Body of pancreas (tissue), 4 donors: ENCODE measurements at regions not wholly inside any gene's neighbourhood (a gene's known extent, or its start where the extent isn't known, plus 50 kb on each side); places are given as distances from the start of the nearest gene placed in this dataset.

Source experiments
- ATAC-seq: fragments of 150-250 bp; one replicate; pipeline ENCODE4 v1.9.1; 2016
- DNase-seq, 4 donors: peaks; one replicate each; pipeline ENCODE4 v3.0.0-alpha.2; 2019
- H3K27ac ChIP-seq, 4 donors: fragments of 200-600 bp; sonication (generic); 1 replicate in 3 of 4; 2 replicates in 1 of 4; pipeline versions ENCODE4 v1.5.1 to v1.6.1; 2016 to 2019; ENCODE audit warnings: mild to moderate bottlenecking in 1 of 4, mixed read lengths in 1 of 4, moderate library complexity in 1 of 4
- H3K27me3 ChIP-seq, 2 donors: fragments of 200-600 bp; sonication (generic); one replicate each; pipeline ENCODE4 v1.6.0; 2016; ENCODE audit warnings: mild to moderate bottlenecking in 1 of 2
- H3K36me3 ChIP-seq, 2 donors: fragments of 200-600 bp; sonication (generic); replicated peaks in 1 of 2; 2 replicates each; pipeline ENCODE4 v1.5.1; 2016; ENCODE audit warnings: low read depth in 2 of 2; ENCODE audit not compliant: insufficient read depth in 1 of 2
- H3K4me1 ChIP-seq: fragments of 200-600 bp; sonication (generic); one replicate; pipeline ENCODE4 v1.6.0; 2016
- H3K4me3 ChIP-seq, 2 donors: fragments of 200-600 bp; sonication (generic); 1 replicate in 1 of 2; 2 replicates in 1 of 2; pipeline ENCODE4 v1.5.1; 2016 to 2019
- H3K9me3 ChIP-seq, 3 donors: fragments of 200-600 bp; sonication (generic); 1 replicate in 2 of 3; 2 replicates in 1 of 3; pipeline ENCODE4 v1.5.1; 2016
- POLR2A ChIP-seq, 3 donors: fragments of 450-650 bp; IDR thresholded peaks; one replicate each; pipeline ENCODE4 v1.6.1; 2016; ENCODE audit warnings: antibody characterized with exemption in 3 of 3, mild to moderate bottlenecking in 2 of 3
- WGBS, 2 donors: methylation state at CpG; one replicate each; pipeline ENCODE4 v1.1.5; 2017; 5-methylcytosine and 5-hydroxymethylcytosine counted together
- intact Hi-C: fragments of 100-400 bp; cut with DNase I; formaldehyde crosslinking; loops from one replicate; pipeline ENCODE4 v1.15.1; 2023
- TF ChIP-seq, protein P1 (sequence below), 7 experiments: fragments of 450-650 bp in 4 of 7; fragments of 200-600 bp in 3 of 7; sonication (generic) in 3 of 7; IDR thresholded peaks; one replicate each; pipeline ENCODE4 v1.5.1; 2016 to 2019; ENCODE audit warnings: antibody characterized with exemption in 7 of 7

- no peak for ATAC-seq
Measured at GRCh38 chr16:17945080-17945601, 391.4 kb downstream of the NPIPA8 start.

GRCh38 chr16:17944345-17944744, 392.2 kb downstream of the NPIPA8 start:
- H3K27ac ChIP-seq, result no peak overlapping the region
- H3K9me3 ChIP-seq, result no peaks in the 10 kb centered on the region
- 84 to 92% methylated on average over 2 of the region's 2 CpGs for WGBS, 2 donors
- intact Hi-C loops, result no loop called here
- H3K27me3 ChIP-seq, result no peaks in the 10 kb centered on the region
- no peak for DNase-seq
- TF ChIP-seq, protein P1, sequence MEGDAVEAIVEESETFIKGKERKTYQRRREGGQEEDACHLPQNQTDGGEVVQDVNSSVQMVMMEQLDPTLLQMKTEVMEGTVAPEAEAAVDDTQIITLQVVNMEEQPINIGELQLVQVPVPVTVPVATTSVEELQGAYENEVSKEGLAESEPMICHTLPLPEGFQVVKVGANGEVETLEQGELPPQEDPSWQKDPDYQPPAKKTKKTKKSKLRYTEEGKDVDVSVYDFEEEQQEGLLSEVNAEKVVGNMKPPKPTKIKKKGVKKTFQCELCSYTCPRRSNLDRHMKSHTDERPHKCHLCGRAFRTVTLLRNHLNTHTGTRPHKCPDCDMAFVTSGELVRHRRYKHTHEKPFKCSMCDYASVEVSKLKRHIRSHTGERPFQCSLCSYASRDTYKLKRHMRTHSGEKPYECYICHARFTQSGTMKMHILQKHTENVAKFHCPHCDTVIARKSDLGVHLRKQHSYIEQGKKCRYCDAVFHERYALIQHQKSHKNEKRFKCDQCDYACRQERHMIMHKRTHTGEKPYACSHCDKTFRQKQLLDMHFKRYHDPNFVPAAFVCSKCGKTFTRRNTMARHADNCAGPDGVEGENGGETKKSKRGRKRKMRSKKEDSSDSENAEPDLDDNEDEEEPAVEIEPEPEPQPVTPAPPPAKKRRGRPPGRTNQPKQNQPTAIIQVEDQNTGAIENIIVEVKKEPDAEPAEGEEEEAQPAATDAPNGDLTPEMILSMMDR (IDR thresholded peaks at IDR 0.05), result no peak
- no peak for TF ChIP-seq POLR2A (IDR thresholded peaks at IDR 0.05)
- no peaks in the 10 kb centered on the region for H3K36me3 ChIP-seq
- H3K4me3 ChIP-seq, result no peak overlapping the region
- H3K4me1 ChIP-seq, result no peaks in the 10 kb centered on the region
- ATAC-seq, result no peak

More at GRCh38 chr16:17945080-17945601, 391.4 kb downstream of the NPIPA8 start:
- H3K9me3 ChIP-seq, result no peaks in the 10 kb centered on the region
- no peaks in the 10 kb centered on the region for H3K36me3 ChIP-seq
- H3K4me1 ChIP-seq, result no peaks in the 10 kb centered on the region
- no peak overlapping the region for H3K27ac ChIP-seq
- no peak overlapping the region for H3K4me3 ChIP-seq
- TF ChIP-seq, protein P1 (IDR thresholded peaks at IDR 0.05), result no peak
- no peak for TF ChIP-seq POLR2A (IDR thresholded peaks at IDR 0.05)
- H3K27me3 ChIP-seq, result no peaks in the 10 kb centered on the region
- 65 to 69% methylated on average over 5 of the region's 5 CpGs for WGBS, 2 donors
- DNase-seq, result no peak
- intact Hi-C loops, result no loop called here

DNA sequence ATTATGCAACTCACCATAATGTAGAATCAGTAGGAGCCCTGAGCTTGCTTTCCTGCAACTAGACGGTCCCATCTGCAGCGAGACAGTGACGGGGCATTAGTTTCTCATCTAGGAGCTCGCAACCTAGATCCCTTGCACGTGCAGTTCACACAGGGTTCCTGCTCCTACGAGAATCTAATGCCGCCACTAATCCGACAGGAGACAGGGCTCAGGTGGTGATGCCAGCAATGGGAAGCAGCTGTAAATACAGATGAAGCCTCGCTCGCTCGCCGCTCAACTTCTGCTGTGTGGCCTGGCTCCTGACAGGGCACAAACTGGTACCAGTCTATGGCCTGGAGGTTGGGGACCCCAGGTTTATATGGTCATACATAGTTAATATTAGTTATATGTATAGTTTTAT, 394.5 kb downstream of the NPIPA8 start:
- no peaks in the 10 kb centered on the region for H3K9me3 ChIP-seq
- H3K27me3 ChIP-seq, result no peaks in the 10 kb centered on the region
- H3K36me3 ChIP-seq, result no peaks in the 10 kb centered on the region
- H3K4me1 ChIP-seq, result no peaks in the 10 kb centered on the region
- ATAC-seq (no peak), DNase-seq (no peak)
- no peak overlapping the region for H3K27ac ChIP-seq
- intact Hi-C loops, result no loop called here
- H3K4me3 ChIP-seq, result no peak overlapping the region
- WGBS, 2 donors, result 74 to 80% methylated on average over 11 to 12 of the region's 12 CpGs
- TF ChIP-seq, protein P1 (IDR thresholded peaks at IDR 0.05), result no peak
- TF ChIP-seq POLR2A (IDR thresholded peaks at IDR 0.05), result no peak

DNA sequence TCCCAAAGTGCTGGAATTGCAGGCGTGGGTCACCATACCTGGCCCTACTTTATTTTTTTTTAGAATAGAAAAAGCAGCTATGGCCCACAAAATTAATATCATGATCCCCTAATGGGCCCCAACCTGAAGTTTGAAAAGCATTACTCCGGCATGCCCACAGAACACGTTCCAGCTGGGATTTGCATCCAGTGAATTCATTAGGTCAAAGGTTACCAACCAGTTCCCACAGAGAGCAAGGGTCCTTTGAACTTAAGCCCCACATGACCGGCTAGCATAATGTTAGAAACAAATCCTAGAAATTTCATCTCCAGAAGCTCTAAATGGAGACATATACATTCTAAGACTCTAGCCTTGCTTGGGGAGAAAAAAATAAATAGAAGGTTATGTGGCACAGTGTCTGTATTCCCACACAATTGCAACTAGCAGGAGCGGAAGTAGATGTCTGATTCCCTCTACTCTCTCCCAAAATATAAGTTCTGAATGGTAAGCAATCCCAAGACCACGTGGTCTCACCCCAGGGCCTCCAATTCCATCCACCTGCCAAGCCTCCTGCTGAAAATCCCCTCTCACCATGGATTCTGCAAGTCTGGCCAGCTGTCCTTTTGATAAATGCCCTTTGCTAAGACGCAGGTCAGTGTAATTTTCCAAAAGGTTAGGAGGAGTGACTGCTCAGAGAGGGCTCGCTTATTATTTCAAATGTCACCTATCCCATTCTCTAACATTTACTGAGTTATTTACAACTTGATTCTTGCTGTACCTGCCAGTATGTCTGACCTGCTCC, 395.8 kb downstream of the NPIPA8 start:
- 39% methylated on average over 8 of the region's 8 CpGs for WGBS, 2 donors
- Histone ChIP-seq H3K27me3 (no peaks in the 10 kb centered on the region), H3K4me3 (no peak overlapping the region), H3K27ac (no peak overlapping the region), H3K4me1 (no peaks in the 10 kb centered on the region), H3K9me3 (no peaks in the 10 kb centered on the region), H3K36me3 (no peaks in the 10 kb centered on the region)
- intact Hi-C loops, result no loop called here
- ATAC-seq (no peak), DNase-seq (no peak)
- no peak for TF ChIP-seq POLR2A (IDR thresholded peaks at IDR 0.05)
- TF ChIP-seq, protein P1 (IDR thresholded peaks at IDR 0.05), result no peak

DNA sequence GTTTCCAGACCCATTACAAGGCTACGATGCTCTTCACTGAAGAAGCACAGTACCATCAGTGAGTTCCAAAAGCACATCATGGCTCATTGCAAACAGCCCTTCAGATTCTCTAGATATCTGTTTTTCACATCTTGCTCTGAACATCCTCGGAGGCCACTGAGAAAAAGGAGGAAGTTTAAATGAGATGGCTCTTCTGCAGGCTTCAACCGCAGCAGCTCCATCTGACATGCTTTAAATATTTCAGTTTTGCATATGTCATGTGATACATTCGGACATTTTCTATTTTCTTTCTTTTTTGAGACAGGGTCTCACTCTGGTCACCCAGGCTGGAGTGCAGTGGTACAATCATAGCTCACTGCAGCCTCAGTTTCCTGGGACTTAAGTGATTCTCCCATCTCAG, 396.8 kb downstream of the NPIPA8 start:
- H3K36me3 ChIP-seq, result no peaks in the 10 kb centered on the region
- DNase-seq (no peak), ATAC-seq (no peak)
- TF ChIP-seq, protein P1 (IDR thresholded peaks at IDR 0.05), result no peak
- TF ChIP-seq POLR2A (IDR thresholded peaks at IDR 0.05), result no peak
- no peaks in the 10 kb centered on the region for H3K4me1 ChIP-seq
- H3K4me3 ChIP-seq, result no peak overlapping the region
- H3K9me3 ChIP-seq, result no peaks in the 10 kb centered on the region
- no peaks in the 10 kb centered on the region for H3K27me3 ChIP-seq
- 47 to 67% methylated on average over 4 of the region's 4 CpGs for whole genome bisulfite sequencing, 2 donors
- H3K27ac ChIP-seq, result no peak overlapping the region
- intact Hi-C loops, result no loop called here
